ENCODE measurements at regions not wholly inside any gene's neighbourhood (a gene's known extent, or its start where the extent isn't known, plus 50 kb on each side); places are given as distances from the start of the nearest gene placed in this dataset.

DNA sequence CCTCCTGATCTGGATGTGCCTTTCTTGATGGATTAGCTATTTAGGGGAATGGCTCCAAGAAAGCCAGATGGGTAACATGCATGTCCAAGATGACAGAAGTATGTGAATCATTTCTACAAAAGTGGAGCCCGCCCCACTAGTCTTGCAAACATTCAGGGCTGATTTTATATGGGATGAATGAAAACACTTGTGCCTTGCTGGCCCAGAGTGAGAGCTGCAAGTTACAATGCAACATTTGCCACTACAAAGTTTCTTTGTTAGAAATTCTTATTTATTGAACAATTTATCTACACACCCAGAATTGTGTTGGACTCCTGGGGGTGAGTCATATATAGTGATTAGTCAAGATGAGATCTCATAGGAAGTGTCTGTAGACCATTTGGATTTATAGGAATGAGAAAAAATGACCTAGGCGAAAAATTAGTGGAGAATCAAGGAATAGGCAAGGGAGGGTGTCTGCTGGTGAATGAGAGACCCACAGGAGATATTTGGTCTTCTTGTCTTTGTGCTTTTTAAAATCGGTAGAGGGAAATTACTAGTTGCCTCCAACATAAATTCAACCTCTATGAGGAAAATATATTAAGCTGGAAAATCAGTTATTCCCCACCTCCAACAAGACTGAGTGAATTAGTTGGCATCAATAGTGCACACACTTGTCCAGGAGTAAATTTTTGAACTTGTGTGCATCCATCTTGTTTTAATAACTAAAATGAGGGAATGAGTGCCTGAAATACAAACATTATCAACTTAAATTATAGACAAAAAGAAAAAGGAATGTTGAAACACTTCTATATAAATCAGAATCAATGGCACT, 53.5 kb upstream of the DCBLD2 start:
- no peak for DNase-seq

DNA sequence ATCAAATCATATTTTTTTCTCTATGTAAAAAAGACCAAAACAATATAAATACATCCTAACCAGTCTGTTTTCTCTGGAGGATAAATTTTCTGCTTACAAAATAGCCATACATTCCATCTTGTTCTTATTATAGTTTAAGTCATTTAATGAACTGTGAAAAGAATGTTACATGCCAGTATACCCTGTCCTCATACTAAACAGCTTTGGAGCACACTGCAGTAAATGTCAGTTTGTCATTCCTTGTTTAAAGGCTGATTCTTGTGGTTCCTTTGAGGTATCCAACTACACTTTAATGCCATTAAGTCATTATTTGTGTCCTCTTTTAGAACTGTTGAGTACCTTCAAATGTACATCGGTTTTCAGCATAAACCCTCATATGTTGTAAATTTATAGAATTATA, 52.7 kb upstream of the DCBLD2 start:
- no peak for DNase-seq

DNA sequence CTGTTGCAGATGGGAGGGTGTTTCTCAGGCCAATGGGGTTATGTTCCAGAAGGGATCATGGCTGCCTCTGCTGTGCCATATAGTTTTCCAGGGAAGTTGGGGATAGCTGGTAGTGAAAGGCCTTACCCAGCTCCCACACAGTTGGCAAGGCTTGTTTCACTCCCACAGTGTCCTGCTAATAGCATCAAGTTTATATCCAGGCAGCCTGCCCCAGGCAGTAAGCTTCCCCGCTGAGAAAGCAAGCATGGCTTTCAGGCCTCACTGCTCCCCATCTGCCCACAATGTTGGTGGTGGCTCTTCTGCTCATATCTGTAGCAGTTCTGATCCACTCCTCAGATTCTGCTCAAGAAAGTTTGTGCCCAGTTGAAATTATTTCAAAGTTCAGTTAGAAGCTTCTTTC, 50.9 kb upstream of the DCBLD2 start:
- no peak for DNase-seq

Measured in inflammatory macrophage treated with lipopolysaccharide for 4 hours (primary cell).